HCT116 (cell line): ENCODE measurements at regions not wholly inside any gene's neighbourhood (a gene's known extent, or its start where the extent isn't known, plus 50 kb on each side); places are given as distances from the start of the nearest gene placed in this dataset.

Experiments
- ATAC-seq: fragments of 200-7000 bp; cut with Tn5 transposase; 2 replicates; pipeline ENCODE4 v1.9.1; 2020; ENCODE audit warnings: mild to moderate bottlenecking, moderate library complexity
- BruUV-seq: library from RNA; stranded (reverse); fragments of 400-500 nt; replicated peaks from 2 replicates; lab custom pipeline; 2021; lab: Mats Ljungman, UMichigan
- CTCF ChIA-PET: fragments of 300-600 bp; sonication (Branson Sonifier 250); formaldehyde crosslinking; loops from one replicate; lab custom pipeline; 2021; ENCODE audit warnings: antibody characterized with exemption; lab: Charles Lee
- POLR2A ChIA-PET: fragments of 300-600, 350-600 bp; sonication (Branson Sonifier 250); formaldehyde crosslinking; loops from one replicate; lab custom pipeline; 2021; ENCODE audit warnings: antibody characterized with exemption; lab: Charles Lee
- RAD21 ChIA-PET, 2 experiments: fragments of 300-600 bp; sonication (Branson Sonifier 250); formaldehyde crosslinking; loops; one replicate each; lab custom pipeline; 2023; ENCODE audit warnings: low total read pairs in 2 of 2; ENCODE audit not compliant: uncharacterized antibody in 2 of 2, unreplicated experiment in 2 of 2, low non-redundant PET in 1 of 2; lab: Charles Lee
- DNase-seq: peaks from one replicate; pipeline ENCODE4 v3.0.0-alpha.2; 2010; ENCODE audit warnings: low read depth, low spot score
- H2AFZ ChIP-seq: fragments of 200-600 bp; shearing (Covaris generic), sonication (generic); 2 replicates; pipeline ENCODE4 v1.6.1; 2017; ENCODE audit warnings: low read depth, mixed run types, mixed read lengths, antibody characterized with exemption, low read length; ENCODE audit not compliant: poor library complexity, severe bottlenecking
- H3K27ac ChIP-seq: 2 replicates; pipeline ENCODE4 v1.5.1; 2012; ENCODE audit warnings: low read depth, low read length
- H3K27me3 ChIP-seq: fragments of 200-600 bp; sonication (generic); 2 replicates; pipeline ENCODE4 v1.6.1; 2016; ENCODE audit warnings: mixed run types, low read length, mixed read lengths; ENCODE audit not compliant: insufficient read depth
- H3K36me3 ChIP-seq, 2 experiments: fragments of 200-500 bp in 1 of 2; fragments of 200-600 bp in 1 of 2; sonication (Bioruptor generic) in 1 of 2; sonication (generic) in 1 of 2; 2 replicates each; pipeline versions ENCODE4 v1.5.1 to v1.6.1; 2014 to 2016; ENCODE audit warnings: low read length in 2 of 2, inconsistent platforms in 1 of 2, mixed read lengths in 1 of 2, mixed run types in 1 of 2; ENCODE audit not compliant: insufficient read depth in 2 of 2, control insufficient read depth in 1 of 2
- H3K4me1 ChIP-seq, 2 experiments: fragments of 200-600 bp in 1 of 2; sonication (generic) in 1 of 2; 2 replicates each; pipeline versions ENCODE4 v1.5.1 to v1.6.1; 2012 to 2017; ENCODE audit warnings: low read length in 2 of 2, inconsistent platforms in 1 of 2, mild to moderate bottlenecking in 1 of 2, mixed read lengths in 1 of 2, mixed run types in 1 of 2, moderate library complexity in 1 of 2; ENCODE audit not compliant: insufficient read depth in 2 of 2, control insufficient read depth in 1 of 2
- H3K4me2 ChIP-seq: fragments of 200-600 bp; sonication (generic); 2 replicates; pipeline ENCODE4 v1.6.1; 2017; ENCODE audit warnings: mixed run types, low read length, mixed read lengths
- H3K4me3 ChIP-seq, 2 experiments: fragments of 200-600 bp in 1 of 2; sonication (generic) in 1 of 2; replicated peaks in 1 of 2; 2 replicates each; pipeline ENCODE4 v1.5.1; 2011 to 2016; ENCODE audit warnings: low read length in 2 of 2, control low read depth in 1 of 2, low read depth in 1 of 2, mild to moderate bottlenecking in 1 of 2, mixed read lengths in 1 of 2, mixed run types in 1 of 2
- H3K79me2 ChIP-seq: fragments of 200-600 bp; sonication (generic); 2 replicates; pipeline ENCODE4 v1.6.1; 2017; ENCODE audit warnings: mild to moderate bottlenecking, mixed run types, low read length, moderate library complexity, mixed read lengths; ENCODE audit not compliant: insufficient read depth
- H3K9ac ChIP-seq: fragments of 200-600 bp; sonication (generic); 2 replicates; pipeline ENCODE4 v1.6.1; 2016; ENCODE audit warnings: low read length, mixed read lengths
- H3K9me2 ChIP-seq: fragments of 200-600 bp; sonication (generic), shearing (Covaris generic); 2 replicates; pipeline ENCODE4 v1.6.1; 2017; ENCODE audit warnings: mixed run types, mild to moderate bottlenecking, moderate library complexity; ENCODE audit not compliant: insufficient read depth
- H3K9me3 ChIP-seq, 2 experiments: fragments of 200-500 bp in 1 of 2; fragments of 200-600 bp in 1 of 2; sonication (Bioruptor generic) in 1 of 2; sonication (generic) in 1 of 2; 2 replicates each; pipeline ENCODE4 v1.6.1; 2014 to 2017; ENCODE audit warnings: low read length in 2 of 2, mixed read lengths in 2 of 2, inconsistent platforms in 1 of 2, low read depth in 1 of 2, mild to moderate bottlenecking in 1 of 2, mixed run types in 1 of 2, moderate library complexity in 1 of 2; ENCODE audit not compliant: control insufficient read depth in 1 of 2, insufficient read depth in 1 of 2
- H4K20me1 ChIP-seq: fragments of 200-600 bp; sonication (generic), shearing (Covaris generic); 2 replicates; pipeline ENCODE4 v1.6.1; 2017; ENCODE audit warnings: mixed run types, mild to moderate bottlenecking, moderate library complexity; ENCODE audit not compliant: insufficient read depth
- CBX3 ChIP-seq: IDR thresholded peaks from 2 replicates; pipeline ENCODE4 v1.6.1; 2012; ENCODE audit warnings: low read depth
- CTCF ChIP-seq, 3 experiments: fragments of 200-600 bp in 1 of 3; sonication (generic) in 1 of 3; IDR thresholded peaks in 2 of 3; conservative IDR thresholded peaks in 1 of 3; 2 replicates each; pipeline ENCODE4 v1.5.1; 2012 to 2017; ENCODE audit warnings: low read depth in 2 of 3, low read length in 2 of 3, antibody characterized with exemption in 1 of 3, borderline replicate concordance in 1 of 3, control low read depth in 1 of 3, mild to moderate bottlenecking in 1 of 3, mixed read lengths in 1 of 3, mixed run types in 1 of 3, moderate library complexity in 1 of 3; ENCODE audit not compliant: insufficient read depth in 1 of 3
- EGR1 ChIP-seq: IDR thresholded peaks from 2 replicates; pipeline ENCODE4 v1.6.1; 2012; ENCODE audit warnings: low read depth
- EZH2 ChIP-seq: fragments of 200-600 bp; sonication (generic); IDR thresholded peaks from 2 replicates; pipeline ENCODE4 v1.6.1; 2017; ENCODE audit warnings: antibody characterized with exemption, mixed run types
- EZH2phosphoT487 ChIP-seq: fragments of 200-600 bp; IDR thresholded peaks from 2 replicates; pipeline ENCODE4 v1.6.1; 2018; ENCODE audit warnings: antibody characterized with exemption, borderline replicate concordance
- FOSL1 ChIP-seq: IDR thresholded peaks from 2 replicates; pipeline ENCODE4 v1.6.1; 2012; ENCODE audit warnings: low read depth
- MAX ChIP-seq: IDR thresholded peaks from 2 replicates; pipeline ENCODE4 v1.6.1; 2012
- POLR2A ChIP-seq: IDR thresholded peaks from 2 replicates; pipeline ENCODE4 v1.7.0; 2011; ENCODE audit warnings: borderline replicate concordance; ENCODE audit not compliant: insufficient read depth, insufficient read length; ENCODE audit errors: extremely low read depth
- POLR2AphosphoS5 ChIP-seq: IDR thresholded peaks from 2 replicates; pipeline ENCODE4 v1.6.1; 2011; ENCODE audit warnings: mild to moderate bottlenecking, low read depth, low read length, moderate library complexity
- RAD21 ChIP-seq: IDR thresholded peaks from 2 replicates; pipeline ENCODE4 v1.6.1; 2012; ENCODE audit warnings: low read depth, mild to moderate bottlenecking
- REST ChIP-seq: IDR thresholded peaks from 2 replicates; pipeline ENCODE4 v1.6.1; 2012; ENCODE audit warnings: low read depth
- SP1 ChIP-seq: IDR thresholded peaks from 2 replicates; pipeline ENCODE4 v1.6.1; 2012; ENCODE audit warnings: low read depth
- SRF ChIP-seq: IDR thresholded peaks from 2 replicates; pipeline ENCODE4 v1.6.1; 2012; ENCODE audit warnings: low read depth
- TCF7L2 ChIP-seq: IDR thresholded peaks from 2 replicates; pipeline ENCODE4 v1.7.0; 2011; ENCODE audit warnings: borderline replicate concordance, inconsistent platforms; ENCODE audit not compliant: insufficient read depth, insufficient read length; ENCODE audit errors: extremely low read depth
- YY1 ChIP-seq: IDR thresholded peaks from 2 replicates; pipeline ENCODE4 v1.6.1; 2011; ENCODE audit warnings: low read length, low read depth, moderate library complexity, mild to moderate bottlenecking; ENCODE audit not compliant: insufficient replicate concordance; ENCODE audit errors: extremely low read depth
- ZFX ChIP-seq: fragments of 450-650 bp; IDR thresholded peaks from 2 replicates; pipeline ENCODE4 v1.6.1; 2017
- ZNF274 ChIP-seq: fragments of 200-500 bp; sonication (Bioruptor generic); IDR thresholded peaks from 2 replicates; pipeline ENCODE4 v1.6.1; 2014; ENCODE audit warnings: mild to moderate bottlenecking, low read depth, low read length, inconsistent platforms
- intact Hi-C: fragments of 100-400 bp; cut with micrococcal nuclease; formaldehyde crosslinking; loops from 2 replicates; pipeline ENCODE4 v1.10.0; 2022

- H3K36me3 ChIP-seq = no peaks in the 10 kb centered on the region
- no peak for DNase-seq
- no peaks in the 10 kb centered on the region for H3K9me2 ChIP-seq
- no peak overlapping the region for H3K4me2 ChIP-seq
- no peak overlapping the region for H3K4me3 ChIP-seq
- H3K27me3 ChIP-seq = peaks cover 33% of the 10 kb centered on the region
- H4K20me1 ChIP-seq = no peaks in the 10 kb centered on the region
- H3K9me3 ChIP-seq = no peaks in the 10 kb centered on the region
- no peak overlapping the region for H3K27ac ChIP-seq
- ChIA-PET POLR2A (no interaction called here), RAD21 (no interaction called here), CTCF (no interaction called here)
- no peak for ATAC-seq
- no peak overlapping the region for H2AFZ ChIP-seq
- no peaks in the 10 kb centered on the region for H3K79me2 ChIP-seq
- no peak for TF ChIP-seq EZH2phosphoT487
- no peak for TF ChIP-seq FOSL1
- no peak for TF ChIP-seq SP1
- no TSS peak for BruUV-seq
- intact Hi-C loops = no loop called here
- no peak overlapping the region for H3K9ac ChIP-seq
- no peaks in the 10 kb centered on the region for H3K4me1 ChIP-seq
These were observed 208.4 kb upstream of the CNR1 start for GRCh38 chr6:88374553-88374952.

GRCh38 chr6:88371480-88371879, 205.3 kb upstream of the CNR1 start:
- Histone ChIP-seq H3K79me2 (no peaks in the 10 kb centered on the region), H2AFZ (no peak overlapping the region), H4K20me1 (no peaks in the 10 kb centered on the region), H3K36me3 (no peaks in the 10 kb centered on the region), H3K9me3 (no peaks in the 10 kb centered on the region), H3K4me1 (no peaks in the 10 kb centered on the region), H3K27me3 (peaks cover 8% of the 10 kb centered on the region; the same call in 1 of the 2 replicates), H3K4me2 (no peak overlapping the region), H3K27ac (no peak overlapping the region), H3K4me3 (no peak overlapping the region), H3K9me2 (no peaks in the 10 kb centered on the region), H3K9ac (no peak overlapping the region)
- intact Hi-C loops = no loop called here
- POLR2A ChIA-PET = no interaction called here
- CTCF ChIA-PET = no interaction called here
- no TSS peak for BruUV-seq
- no peak for DNase-seq
- no peak for ATAC-seq
- RAD21 ChIA-PET = no interaction called here
- TF ChIP-seq FOSL1 = no peak
- no peak for TF ChIP-seq EZH2
- TF ChIP-seq EGR1 = no peak
- no peak for TF ChIP-seq SP1
- no peak for TF ChIP-seq MAX
- no peak for TF ChIP-seq POLR2AphosphoS5
- no peak for TF ChIP-seq CBX3
- no peak for TF ChIP-seq RAD21
- TF ChIP-seq TCF7L2 = no peak
- no peak for TF ChIP-seq YY1
- no peak for TF ChIP-seq ZNF274
- TF ChIP-seq ZFX = no peak
- TF ChIP-seq REST = no peak
- TF ChIP-seq SRF = no peak
- TF ChIP-seq POLR2A = no peak
- no peak for TF ChIP-seq CTCF (IDR thresholded peaks at IDR 0.05 in 2 of 3, conservative IDR thresholded peaks at IDR 0.05 in 1 of 3; ENCODE audit: borderline replicate concordance in 1 of 3, insufficient read depth in 1 of 3, low read depth in 2 of 3, low read length in 2 of 3)
- no peak for TF ChIP-seq EZH2phosphoT487
